SK-N-SH (cell line): ENCODE measurements at regions not wholly inside any gene's neighbourhood (a gene's known extent, or its start where the extent isn't known, plus 50 kb on each side); places are given as distances from the start of the nearest gene placed in this dataset.

Source experiments
- CTCF ChIA-PET: fragments of 300-600, 350-600 bp; formaldehyde crosslinking; extraction: SDS; loops from one replicate; lab custom pipeline; 2021; lab: Yijun Ruan, JAX
- POLR2A ChIA-PET: fragments of 350-600 bp; sonication (Branson Sonifier 250); formaldehyde crosslinking; extraction: SDS; loops from one replicate; lab custom pipeline; 2020; ENCODE audit warnings: antibody characterized with exemption, inconsistent platforms; lab: Yijun Ruan, JAX
- DNase-seq: peaks from one replicate; pipeline ENCODE4 v3.0.0; 2012
- H2AFZ ChIP-seq: fragments of 200-600 bp; sonication (generic); 2 replicates; pipeline ENCODE4 v1.8.1; 2016; ENCODE audit warnings: antibody characterized with exemption, mild to moderate bottlenecking, low read depth
- H3F3A ChIP-seq: fragments of 200-600 bp; sonication (generic); replicated peaks from 2 replicates; pipeline ENCODE3; 2016; ENCODE audit warnings: antibody characterized with exemption, mild to moderate bottlenecking; ENCODE audit not compliant: insufficient read depth
- H3K27ac ChIP-seq, 2 experiments: fragments of 200-500 bp in 1 of 2; fragments of 200-600 bp in 1 of 2; sonication (Bioruptor generic) in 1 of 2; sonication (generic), shearing (Covaris generic) in 1 of 2; 2 replicates each; pipeline versions ENCODE4 v1.5.1 to v1.6.1; 2014 to 2016; ENCODE audit warnings: low read depth in 2 of 2, inconsistent platforms in 1 of 2, low read length in 1 of 2, mild to moderate bottlenecking in 1 of 2, mixed read lengths in 1 of 2
- H3K27me3 ChIP-seq: fragments of 200-600 bp; sonication (generic), shearing (Covaris generic); 2 replicates; pipeline ENCODE4 v1.6.1; 2016; ENCODE audit warnings: mixed run types; ENCODE audit not compliant: insufficient read depth
- H3K36me3 ChIP-seq, 2 experiments: fragments of 200-500 bp in 1 of 2; fragments of 200-600 bp in 1 of 2; sonication (Bioruptor generic) in 1 of 2; sonication (generic) in 1 of 2; replicated peaks in 1 of 2; 2 replicates each; pipeline versions ENCODE3 to v1.5.1; 2014 to 2016; ENCODE audit warnings: low read length in 1 of 2, mild to moderate bottlenecking in 1 of 2; ENCODE audit not compliant: insufficient read depth in 2 of 2, control insufficient read depth in 1 of 2
- H3K4me1 ChIP-seq, 2 experiments: fragments of 200-500 bp in 1 of 2; fragments of 200-600 bp in 1 of 2; sonication (Bioruptor generic) in 1 of 2; sonication (generic), shearing (Covaris generic) in 1 of 2; 2 replicates each; pipeline versions ENCODE4 v1.5.1 to v1.6.1; 2014 to 2016; ENCODE audit warnings: low read depth in 1 of 2, low read length in 1 of 2, mixed run types in 1 of 2; ENCODE audit not compliant: insufficient read depth in 2 of 2, control insufficient read depth in 1 of 2
- H3K4me2 ChIP-seq: fragments of 200-600 bp; sonication (generic), shearing (Covaris generic); 2 replicates; pipeline ENCODE4 v1.6.1; 2017; ENCODE audit warnings: mixed run types
- H3K4me3 ChIP-seq, 2 experiments: fragments of 200-500 bp in 1 of 2; fragments of 200-600 bp in 1 of 2; sonication (Bioruptor generic) in 1 of 2; sonication (generic), shearing (Covaris generic) in 1 of 2; 2 replicates each; pipeline versions ENCODE4 v1.5.1 to v1.8.1; 2014 to 2016; ENCODE audit warnings: low read depth in 2 of 2, inconsistent platforms in 1 of 2, low read length in 1 of 2, mild to moderate bottlenecking in 1 of 2, mixed read lengths in 1 of 2, moderate library complexity in 1 of 2
- H3K79me2 ChIP-seq: fragments of 200-600 bp; sonication (generic); 2 replicates; pipeline ENCODE4 v1.8.1; 2017; ENCODE audit warnings: mild to moderate bottlenecking; ENCODE audit not compliant: insufficient read depth
- H3K9ac ChIP-seq: fragments of 200-600 bp; sonication (generic); 2 replicates; pipeline ENCODE4 v1.6.1; 2017; ENCODE audit warnings: mixed run types
- H3K9me2 ChIP-seq: fragments of 200-600 bp; sonication (generic); 2 replicates; pipeline ENCODE4 v1.6.1; 2017; ENCODE audit warnings: mixed run types
- H3K9me3 ChIP-seq: fragments of 200-600 bp; sonication (generic); 2 replicates; pipeline ENCODE4 v1.6.1; 2017; ENCODE audit warnings: mixed run types, mild to moderate bottlenecking, moderate library complexity
- H4K20me1 ChIP-seq: fragments of 200-600 bp; sonication (generic); 2 replicates; pipeline ENCODE4 v1.6.1; 2017; ENCODE audit warnings: mild to moderate bottlenecking, mixed run types; ENCODE audit not compliant: insufficient read depth
- CHD2 ChIP-seq: fragments of 150-350 bp; IDR thresholded peaks from 2 replicates; pipeline ENCODE4 v1.6.1; 2018; ENCODE audit warnings: low read length; ENCODE audit not compliant: partially characterized antibody
- ELF1 ChIP-seq: IDR thresholded peaks from 2 replicates; pipeline ENCODE4 v1.4.0; 2012
- EP300 ChIP-seq, 2 experiments: IDR thresholded peaks; 2 replicates each; pipeline versions ENCODE4 v1.4.0 to v1.6.1; 2012; ENCODE audit warnings: borderline replicate concordance in 1 of 2, low read depth in 1 of 2, low read length in 1 of 2
- EZH2phosphoT487 ChIP-seq: fragments of 200-600 bp; sonication (generic); IDR thresholded peaks from 2 replicates; pipeline ENCODE4 v1.6.1; 2017; ENCODE audit warnings: low read depth, mixed run types, mild to moderate bottlenecking, antibody characterized with exemption, moderate library complexity, borderline replicate concordance
- FOXJ3 ChIP-seq: sonication (generic); formaldehyde crosslinking; IDR thresholded peaks from 2 replicates; pipeline ENCODE4 v1.5.1; 2020; ENCODE audit warnings: mild to moderate bottlenecking, missing genetic modification reagents
- FOXM1 ChIP-seq: IDR thresholded peaks from 2 replicates; pipeline ENCODE4 v1.4.0; 2012; ENCODE audit warnings: low read depth, mild to moderate bottlenecking
- GABPA ChIP-seq: IDR thresholded peaks from 2 replicates; pipeline ENCODE4 v1.4.0; 2012; ENCODE audit warnings: low read depth, mild to moderate bottlenecking
- JUND ChIP-seq: IDR thresholded peaks from 2 replicates; pipeline ENCODE4 v1.4.0; 2012
- MEF2A ChIP-seq: IDR thresholded peaks from 2 replicates; pipeline ENCODE4 v1.4.0; 2012; ENCODE audit warnings: low read depth, borderline replicate concordance
- POLR2AphosphoS5 ChIP-seq: IDR thresholded peaks from 2 replicates; pipeline ENCODE4 v1.6.1; 2012; ENCODE audit warnings: low read depth, low read length
- SMC3 ChIP-seq: IDR thresholded peaks from 2 replicates; pipeline ENCODE4 v1.6.1; 2012; ENCODE audit warnings: low read depth, low read length, improper control_type of control experiment
- TAF1 ChIP-seq: IDR thresholded peaks from 2 replicates; pipeline ENCODE4 v1.6.1; 2012; ENCODE audit warnings: low read depth, mild to moderate bottlenecking, low read length, moderate library complexity, borderline replicate concordance
- YY1 ChIP-seq: IDR thresholded peaks from 2 replicates; pipeline ENCODE4 v1.4.0; 2012; ENCODE audit warnings: low read depth, mild to moderate bottlenecking
- WGBS: methylation state at CpG from one replicate; pipeline ENCODE4 v1.1.6; 2017; ENCODE audit warnings: low lambda C conversion rate; 5-methylcytosine and 5-hydroxymethylcytosine counted together
- TF ChIP-seq, protein P1 (sequence below): IDR thresholded peaks from 2 replicates; pipeline ENCODE4 v1.4.0; 2012; ENCODE audit warnings: low read depth, borderline replicate concordance
- TF ChIP-seq, protein P2 (sequence below): fragments of 150-350 bp; IDR thresholded peaks from 2 replicates; pipeline ENCODE4 v1.6.1; 2016; ENCODE audit warnings: mild to moderate bottlenecking, low read depth, low read length
- TF ChIP-seq, protein P3 (sequence below): fragments of 200-600 bp; sonication (generic); IDR thresholded peaks from 2 replicates; pipeline ENCODE4 v1.6.1; 2017; ENCODE audit warnings: antibody characterized with exemption, mild to moderate bottlenecking, moderate library complexity
- TF ChIP-seq, protein P4 (sequence below): IDR thresholded peaks from 2 replicates; pipeline ENCODE4 v1.6.1; 2012; ENCODE audit warnings: mild to moderate bottlenecking, low read depth, low read length, moderate library complexity

DNA sequence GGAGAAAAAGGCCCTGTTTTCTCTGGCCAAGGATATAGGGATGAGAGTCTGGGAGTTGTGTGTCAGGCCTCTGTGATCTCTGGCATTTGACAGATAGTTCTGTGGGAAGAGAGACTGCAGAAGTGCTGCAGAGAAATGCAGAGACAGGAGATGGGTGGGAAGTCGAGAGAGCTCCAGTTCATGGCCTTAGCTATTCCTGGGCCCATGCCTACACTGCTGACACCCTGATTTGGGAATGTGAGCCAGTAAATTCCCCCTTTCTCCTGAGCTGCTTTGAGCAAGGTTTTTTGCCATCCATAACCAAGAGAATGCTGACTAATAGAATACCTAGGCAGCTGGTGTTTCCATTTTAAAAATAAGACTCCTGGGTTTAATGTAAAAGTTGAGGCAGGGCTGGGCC is 59.3 kb downstream of the EBLN2 start:
- Histone ChIP-seq H3K4me2 (no peak overlapping the region), H3K79me2 (no peaks in the 10 kb centered on the region), H4K20me1 (no peaks in the 10 kb centered on the region), H3K27ac (no peak overlapping the region), H3K9me3 (no peaks in the 10 kb centered on the region), H2AFZ (no peak overlapping the region), H3K27me3 (no peaks in the 10 kb centered on the region), H3K9ac (no peak overlapping the region), H3K36me3 (no peaks in the 10 kb centered on the region), H3F3A (no peaks in the 10 kb centered on the region), H3K4me1 (no peaks in the 10 kb centered on the region), H3K4me3 (no peak overlapping the region), H3K9me2 (no peaks in the 10 kb centered on the region)
- WGBS = 50% methylated on average over 1 of the region's 1 CpG
- TF ChIP-seq EP300 (IDR thresholded peaks at IDR 0.05; ENCODE audit: borderline replicate concordance in 1 of 2, low read depth in 1 of 2, low read length in 1 of 2) (no peak), MEF2A (no peak), FOXJ3 (CRISPR knock-in tag) (no peak), JUND (no peak), ELF1 (no peak), FOXM1 (no peak), EZH2phosphoT487 (no peak), YY1 (no peak), TAF1 (no peak)
- TF ChIP-seq, protein P1, sequence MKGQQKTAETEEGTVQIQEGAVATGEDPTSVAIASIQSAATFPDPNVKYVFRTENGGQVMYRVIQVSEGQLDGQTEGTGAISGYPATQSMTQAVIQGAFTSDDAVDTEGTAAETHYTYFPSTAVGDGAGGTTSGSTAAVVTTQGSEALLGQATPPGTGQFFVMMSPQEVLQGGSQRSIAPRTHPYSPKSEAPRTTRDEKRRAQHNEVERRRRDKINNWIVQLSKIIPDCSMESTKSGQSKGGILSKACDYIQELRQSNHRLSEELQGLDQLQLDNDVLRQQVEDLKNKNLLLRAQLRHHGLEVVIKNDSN = no peak
- TF ChIP-seq, protein P2, sequence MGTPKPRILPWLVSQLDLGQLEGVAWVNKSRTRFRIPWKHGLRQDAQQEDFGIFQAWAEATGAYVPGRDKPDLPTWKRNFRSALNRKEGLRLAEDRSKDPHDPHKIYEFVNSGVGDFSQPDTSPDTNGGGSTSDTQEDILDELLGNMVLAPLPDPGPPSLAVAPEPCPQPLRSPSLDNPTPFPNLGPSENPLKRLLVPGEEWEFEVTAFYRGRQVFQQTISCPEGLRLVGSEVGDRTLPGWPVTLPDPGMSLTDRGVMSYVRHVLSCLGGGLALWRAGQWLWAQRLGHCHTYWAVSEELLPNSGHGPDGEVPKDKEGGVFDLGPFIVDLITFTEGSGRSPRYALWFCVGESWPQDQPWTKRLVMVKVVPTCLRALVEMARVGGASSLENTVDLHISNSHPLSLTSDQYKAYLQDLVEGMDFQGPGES = no peak
- no peak for DNase-seq
- ChIA-PET CTCF (interaction anchor here (1.2 to 1.3 kb wide), 2 partner anchors 34 to 387 kb away, joined by 3 read pairs; no protein-coding TSS in a partner anchor), POLR2A (no interaction called here)

DNA sequence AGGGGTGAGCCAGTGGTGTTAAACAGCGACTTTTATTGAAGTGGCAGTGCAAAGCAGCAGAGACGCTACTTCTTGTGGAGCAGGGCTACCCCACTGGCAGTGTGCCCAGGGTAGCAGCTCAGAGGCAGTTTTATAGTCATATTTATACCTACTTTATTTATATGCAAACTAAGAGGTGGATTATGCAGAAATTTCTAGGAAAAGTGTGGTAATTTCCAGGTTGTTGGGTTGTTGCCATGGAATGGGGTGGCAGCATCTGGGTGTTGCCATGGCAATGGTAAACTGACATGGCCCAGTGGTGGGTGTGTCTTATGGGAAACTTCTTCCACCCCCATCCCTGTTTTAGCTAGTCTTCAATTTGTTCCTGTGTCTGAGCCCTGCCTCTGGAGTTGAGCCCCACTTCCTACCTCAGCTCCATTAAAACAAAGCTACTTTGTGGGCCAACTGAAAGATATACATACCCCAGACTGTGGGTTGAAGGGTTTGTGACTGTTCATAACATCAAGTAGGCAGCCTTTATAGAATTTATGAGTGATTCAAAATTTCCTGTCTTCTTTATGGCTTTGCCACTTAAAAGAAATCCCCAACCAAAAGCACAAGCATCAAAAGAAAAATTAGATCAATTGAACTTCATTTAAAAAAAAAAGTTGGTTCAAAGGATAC is 60.3 kb downstream of the EBLN2 start:
- Histone ChIP-seq H3K9me2 (no peaks in the 10 kb centered on the region), H3K4me3 (no peak overlapping the region), H3K79me2 (no peaks in the 10 kb centered on the region), H3K36me3 (no peaks in the 10 kb centered on the region), H2AFZ (no peak overlapping the region), H3K27me3 (no peaks in the 10 kb centered on the region), H3K4me2 (no peak overlapping the region), H3K27ac (no peak overlapping the region), H3K9ac (no peak overlapping the region), H4K20me1 (no peaks in the 10 kb centered on the region), H3F3A (no peaks in the 10 kb centered on the region), H3K4me1 (no peaks in the 10 kb centered on the region), H3K9me3 (no peaks in the 10 kb centered on the region)
- ChIA-PET CTCF (interaction anchor here (1.2 to 1.3 kb wide), 3 partner anchors 14 to 385 kb away, joined by 3 read pairs; no protein-coding TSS in a partner anchor), POLR2A (no interaction called here)
- no peak for DNase-seq
- TF ChIP-seq POLR2AphosphoS5 = no peak
- TF ChIP-seq YY1 = no peak
- TF ChIP-seq, protein P3, sequence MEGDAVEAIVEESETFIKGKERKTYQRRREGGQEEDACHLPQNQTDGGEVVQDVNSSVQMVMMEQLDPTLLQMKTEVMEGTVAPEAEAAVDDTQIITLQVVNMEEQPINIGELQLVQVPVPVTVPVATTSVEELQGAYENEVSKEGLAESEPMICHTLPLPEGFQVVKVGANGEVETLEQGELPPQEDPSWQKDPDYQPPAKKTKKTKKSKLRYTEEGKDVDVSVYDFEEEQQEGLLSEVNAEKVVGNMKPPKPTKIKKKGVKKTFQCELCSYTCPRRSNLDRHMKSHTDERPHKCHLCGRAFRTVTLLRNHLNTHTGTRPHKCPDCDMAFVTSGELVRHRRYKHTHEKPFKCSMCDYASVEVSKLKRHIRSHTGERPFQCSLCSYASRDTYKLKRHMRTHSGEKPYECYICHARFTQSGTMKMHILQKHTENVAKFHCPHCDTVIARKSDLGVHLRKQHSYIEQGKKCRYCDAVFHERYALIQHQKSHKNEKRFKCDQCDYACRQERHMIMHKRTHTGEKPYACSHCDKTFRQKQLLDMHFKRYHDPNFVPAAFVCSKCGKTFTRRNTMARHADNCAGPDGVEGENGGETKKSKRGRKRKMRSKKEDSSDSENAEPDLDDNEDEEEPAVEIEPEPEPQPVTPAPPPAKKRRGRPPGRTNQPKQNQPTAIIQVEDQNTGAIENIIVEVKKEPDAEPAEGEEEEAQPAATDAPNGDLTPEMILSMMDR = no peak
- TF ChIP-seq JUND = no peak
- no peak for TF ChIP-seq SMC3
- TF ChIP-seq, protein P4, sequence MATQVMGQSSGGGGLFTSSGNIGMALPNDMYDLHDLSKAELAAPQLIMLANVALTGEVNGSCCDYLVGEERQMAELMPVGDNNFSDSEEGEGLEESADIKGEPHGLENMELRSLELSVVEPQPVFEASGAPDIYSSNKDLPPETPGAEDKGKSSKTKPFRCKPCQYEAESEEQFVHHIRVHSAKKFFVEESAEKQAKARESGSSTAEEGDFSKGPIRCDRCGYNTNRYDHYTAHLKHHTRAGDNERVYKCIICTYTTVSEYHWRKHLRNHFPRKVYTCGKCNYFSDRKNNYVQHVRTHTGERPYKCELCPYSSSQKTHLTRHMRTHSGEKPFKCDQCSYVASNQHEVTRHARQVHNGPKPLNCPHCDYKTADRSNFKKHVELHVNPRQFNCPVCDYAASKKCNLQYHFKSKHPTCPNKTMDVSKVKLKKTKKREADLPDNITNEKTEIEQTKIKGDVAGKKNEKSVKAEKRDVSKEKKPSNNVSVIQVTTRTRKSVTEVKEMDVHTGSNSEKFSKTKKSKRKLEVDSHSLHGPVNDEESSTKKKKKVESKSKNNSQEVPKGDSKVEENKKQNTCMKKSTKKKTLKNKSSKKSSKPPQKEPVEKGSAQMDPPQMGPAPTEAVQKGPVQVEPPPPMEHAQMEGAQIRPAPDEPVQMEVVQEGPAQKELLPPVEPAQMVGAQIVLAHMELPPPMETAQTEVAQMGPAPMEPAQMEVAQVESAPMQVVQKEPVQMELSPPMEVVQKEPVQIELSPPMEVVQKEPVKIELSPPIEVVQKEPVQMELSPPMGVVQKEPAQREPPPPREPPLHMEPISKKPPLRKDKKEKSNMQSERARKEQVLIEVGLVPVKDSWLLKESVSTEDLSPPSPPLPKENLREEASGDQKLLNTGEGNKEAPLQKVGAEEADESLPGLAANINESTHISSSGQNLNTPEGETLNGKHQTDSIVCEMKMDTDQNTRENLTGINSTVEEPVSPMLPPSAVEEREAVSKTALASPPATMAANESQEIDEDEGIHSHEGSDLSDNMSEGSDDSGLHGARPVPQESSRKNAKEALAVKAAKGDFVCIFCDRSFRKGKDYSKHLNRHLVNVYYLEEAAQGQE = no peak
- TF ChIP-seq GABPA = no peak
- TF ChIP-seq, protein P2 = no peak
- no peak for TF ChIP-seq CHD2
- no peak for TF ChIP-seq FOXM1
- TF ChIP-seq ELF1 = no peak
- 61% methylated on average over 2 of the region's 2 CpGs for WGBS
